HUES6 (cell line): ENCODE measurements at regions not wholly inside any gene's neighbourhood (a gene's known extent, or its start where the extent isn't known, plus 50 kb on each side); places are given as distances from the start of the nearest gene placed in this dataset.

ENCODE experiments used
- H3K27ac ChIP-seq: 2 replicates; pipeline ENCODE4 v1.7.0; 2013; ENCODE audit warnings: low read depth, mild to moderate bottlenecking, low read length, inconsistent platforms
- H3K27me3 ChIP-seq: 2 replicates; pipeline ENCODE4 v1.6.1; 2013; ENCODE audit warnings: low read length; ENCODE audit not compliant: control insufficient read depth, insufficient read depth
- H3K36me3 ChIP-seq: 2 replicates; pipeline ENCODE4 v1.6.1; 2013; ENCODE audit warnings: low read length; ENCODE audit not compliant: control insufficient read depth, insufficient read depth
- H3K4me1 ChIP-seq: 2 replicates; pipeline ENCODE4 v1.6.1; 2013; ENCODE audit warnings: low read length; ENCODE audit not compliant: control insufficient read depth, insufficient read depth
- H3K4me3 ChIP-seq: 2 replicates; pipeline ENCODE4 v1.5.1; 2013; ENCODE audit warnings: low read depth, low read length
- H3K9ac ChIP-seq: one replicate; pipeline ENCODE4 v1.6.1; 2013; ENCODE audit warnings: mild to moderate bottlenecking, low read length
- H3K9me3 ChIP-seq: 2 replicates; pipeline ENCODE4 v1.6.1; 2013; ENCODE audit warnings: low read depth, low read length; ENCODE audit not compliant: control insufficient read depth, insufficient read depth

DNA sequence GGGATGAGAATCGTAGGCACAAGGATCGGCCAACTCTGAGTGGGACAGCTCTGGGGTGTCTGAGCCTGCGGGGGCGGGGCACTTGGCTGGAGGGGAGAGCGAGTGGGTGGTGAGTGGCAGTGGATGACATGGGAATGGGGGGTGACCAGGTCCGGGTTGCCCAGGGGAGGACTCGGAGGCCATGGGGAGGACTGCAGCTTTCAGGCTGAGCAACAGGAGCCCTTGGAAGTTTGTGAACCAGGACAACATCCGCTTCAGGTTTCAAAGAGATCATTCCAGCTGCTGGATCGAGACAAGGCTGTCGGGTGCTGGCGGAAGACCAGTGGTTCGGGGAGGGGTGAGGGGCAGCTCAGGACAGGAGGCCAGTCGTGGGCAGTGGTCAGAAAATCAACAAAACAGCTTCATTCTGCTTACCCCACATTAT lies 124.4 kb upstream of the IRF2BP2 start:
- no peaks in the 10 kb centered on the region for H3K27me3 ChIP-seq
- H3K9me3 ChIP-seq = no peaks in the 10 kb centered on the region
- no peaks in the 10 kb centered on the region for H3K36me3 ChIP-seq
- H3K4me1 ChIP-seq = peaks cover 9% of the 10 kb centered on the region; the same call in 1 of the 2 replicates
- no peak overlapping the region for H3K4me3 ChIP-seq
- no peak overlapping the region for H3K9ac ChIP-seq
- H3K27ac ChIP-seq = no peak overlapping the region

DNA sequence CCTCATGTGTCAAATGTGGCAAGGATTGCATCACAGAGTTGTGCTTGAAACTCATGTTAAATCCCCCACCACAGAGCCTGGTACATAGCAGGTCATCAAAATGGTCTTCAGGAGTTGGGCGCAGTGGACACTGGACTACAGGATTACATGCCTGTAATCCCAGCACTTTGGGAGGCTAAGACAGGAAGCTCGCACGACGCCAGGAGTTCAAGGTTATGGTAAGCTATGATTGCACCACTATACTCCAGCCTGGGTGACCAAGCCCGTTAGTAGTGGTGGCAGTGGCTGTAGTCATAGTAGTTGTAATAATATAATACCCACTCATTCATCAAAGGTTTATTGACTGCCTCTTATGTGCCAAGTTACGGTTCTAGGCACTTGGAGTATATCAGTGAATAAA lies 123.4 kb upstream of the IRF2BP2 start:
- Histone ChIP-seq H3K4me3 (no peak overlapping the region), H3K36me3 (no peaks in the 10 kb centered on the region), H3K27me3 (no peaks in the 10 kb centered on the region), H3K27ac (no peak overlapping the region), H3K9ac (no peak overlapping the region), H3K9me3 (no peaks in the 10 kb centered on the region), H3K4me1 (peaks cover 9% of the 10 kb centered on the region; the same call in 1 of the 2 replicates)

DNA sequence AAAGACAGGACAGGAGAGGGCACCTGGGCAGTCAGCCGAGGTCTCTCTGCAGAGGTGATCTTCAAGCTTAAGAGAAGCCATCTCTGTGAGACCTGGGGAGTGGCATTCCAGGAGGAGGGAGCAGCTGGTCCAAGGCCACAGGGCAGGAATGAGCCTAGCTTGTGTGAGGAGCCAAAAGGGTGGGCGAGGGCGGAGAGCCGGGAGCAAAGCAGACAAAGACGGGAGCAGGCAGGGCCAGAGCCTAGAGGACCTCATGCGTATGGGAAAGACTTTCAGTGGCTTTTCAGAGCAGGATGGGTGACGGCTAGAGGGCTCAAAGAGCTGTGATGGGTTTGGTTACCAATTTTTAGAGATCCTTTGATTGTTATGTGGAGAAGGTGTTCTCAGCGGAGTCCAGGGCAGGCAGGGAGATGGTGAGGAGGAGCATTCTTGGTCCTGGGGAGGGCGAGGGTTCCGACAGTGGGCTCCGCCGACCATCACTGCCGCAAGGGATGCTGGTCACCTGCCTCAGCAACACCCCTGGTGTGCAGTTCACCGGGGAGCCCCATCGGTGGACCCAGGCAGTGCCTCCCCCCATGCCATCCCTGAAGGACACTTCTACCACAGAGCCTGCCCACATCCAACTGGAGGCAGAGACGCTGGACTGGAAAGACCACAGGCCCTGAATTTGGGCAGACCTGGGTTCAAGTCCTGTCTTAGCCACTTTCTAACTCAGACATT lies 122.9 kb upstream of the IRF2BP2 start:
- Histone ChIP-seq H3K27ac (no peak overlapping the region), H3K4me1 (peaks cover 4% of the 10 kb centered on the region; the same call in 1 of the 2 replicates), H3K9me3 (no peaks in the 10 kb centered on the region), H3K36me3 (no peaks in the 10 kb centered on the region), H3K9ac (no peak overlapping the region), H3K4me3 (no peak overlapping the region), H3K27me3 (no peaks in the 10 kb centered on the region)

DNA sequence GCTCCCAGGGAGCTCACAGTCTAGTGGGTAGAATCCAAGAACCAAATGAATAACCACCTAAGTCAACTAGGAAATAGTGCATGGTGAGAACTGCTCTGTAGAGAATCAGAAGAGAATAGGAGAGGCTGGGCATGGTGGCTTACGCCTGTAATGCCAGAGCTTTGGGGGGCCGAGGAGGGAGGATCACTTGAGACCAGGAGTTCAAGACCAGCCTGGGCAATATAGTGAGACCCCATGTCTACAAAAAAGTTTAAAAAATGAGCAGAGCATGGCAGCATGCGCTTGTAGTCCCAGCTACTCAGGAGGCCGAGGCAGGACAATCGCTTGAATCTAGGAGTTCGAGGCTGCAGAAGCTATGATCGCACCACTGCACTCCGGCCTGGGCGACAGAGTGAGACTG lies 122.3 kb upstream of the IRF2BP2 start:
- Histone ChIP-seq H3K9ac (no peak overlapping the region), H3K4me3 (no peak overlapping the region), H3K4me1 (peaks cover 8% of the 10 kb centered on the region), H3K27me3 (no peaks in the 10 kb centered on the region), H3K27ac (no peak overlapping the region), H3K36me3 (no peaks in the 10 kb centered on the region), H3K9me3 (no peaks in the 10 kb centered on the region)

DNA sequence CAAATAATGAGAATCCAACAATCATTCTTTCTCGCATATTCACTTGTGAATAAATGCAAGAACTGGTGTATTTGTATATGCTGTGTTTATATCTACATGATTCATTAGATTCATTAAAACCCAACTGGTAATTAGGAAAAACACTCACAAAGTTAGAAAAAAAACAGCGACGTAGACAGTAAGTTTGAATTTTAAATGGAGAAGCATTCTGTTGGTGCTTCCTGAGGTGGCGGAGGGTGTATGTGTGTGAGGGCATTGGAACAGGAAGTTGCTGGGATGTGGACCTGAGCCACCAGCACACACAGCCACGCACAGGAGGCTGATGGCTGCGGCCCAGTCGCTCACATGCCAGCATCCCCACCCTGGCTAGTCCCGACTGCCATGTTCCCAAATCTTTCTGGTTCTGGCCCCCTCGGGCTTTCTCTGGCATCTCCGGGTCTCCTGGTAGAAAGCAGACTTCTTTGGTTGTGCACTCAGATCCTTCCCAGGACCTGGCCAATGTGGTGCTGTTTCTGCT lies 121.6 kb upstream of the IRF2BP2 start:
- H3K27me3 ChIP-seq = no peaks in the 10 kb centered on the region
- no peak overlapping the region for H3K4me3 ChIP-seq
- H3K9ac ChIP-seq = no peak overlapping the region
- H3K36me3 ChIP-seq = no peaks in the 10 kb centered on the region
- H3K4me1 ChIP-seq = peaks cover 14% of the 10 kb centered on the region
- no peaks in the 10 kb centered on the region for H3K9me3 ChIP-seq
- no peak overlapping the region for H3K27ac ChIP-seq

DNA sequence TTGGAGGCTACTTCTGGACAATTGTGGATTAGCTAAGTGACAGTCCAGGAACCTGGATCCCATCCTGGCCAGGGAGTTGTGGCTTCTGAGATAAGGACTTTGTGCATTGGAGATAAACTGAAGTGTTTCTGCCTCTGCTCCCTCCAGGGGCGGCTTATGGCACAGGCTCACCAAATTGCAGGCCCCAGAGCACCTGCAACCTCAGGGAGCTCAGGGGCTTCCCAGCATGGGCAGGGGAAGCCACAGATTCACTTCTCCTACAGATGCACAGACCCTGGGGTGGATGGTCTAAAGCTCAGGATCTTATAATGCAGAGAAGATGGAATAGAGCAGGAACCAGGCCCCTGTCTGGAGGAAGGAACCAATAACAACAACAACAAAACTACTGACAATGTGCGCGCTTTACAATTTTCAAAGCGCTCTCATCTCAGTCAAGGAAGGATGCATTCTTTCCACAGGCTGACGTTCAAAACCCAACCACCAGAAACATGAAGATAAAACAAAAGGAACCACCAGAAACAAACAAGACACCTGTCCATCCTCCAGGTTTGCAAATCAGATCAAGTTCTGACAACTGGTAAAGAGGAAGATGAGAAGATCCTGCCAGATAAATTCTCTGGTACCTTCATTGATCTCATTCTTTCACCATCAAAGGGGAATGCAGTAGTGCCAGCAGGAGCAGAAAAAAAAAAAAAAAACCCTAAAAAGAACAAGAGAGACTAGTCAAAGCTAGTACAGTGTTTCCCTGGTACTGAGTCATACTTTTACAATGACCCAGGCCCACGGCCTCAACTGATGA lies 121.0 kb upstream of the IRF2BP2 start:
- Histone ChIP-seq H3K36me3 (no peaks in the 10 kb centered on the region), H3K4me3 (no peak overlapping the region), H3K4me1 (peaks cover 21% of the 10 kb centered on the region), H3K27ac (no peak overlapping the region), H3K27me3 (no peaks in the 10 kb centered on the region), H3K9me3 (no peaks in the 10 kb centered on the region), H3K9ac (no peak overlapping the region)

DNA sequence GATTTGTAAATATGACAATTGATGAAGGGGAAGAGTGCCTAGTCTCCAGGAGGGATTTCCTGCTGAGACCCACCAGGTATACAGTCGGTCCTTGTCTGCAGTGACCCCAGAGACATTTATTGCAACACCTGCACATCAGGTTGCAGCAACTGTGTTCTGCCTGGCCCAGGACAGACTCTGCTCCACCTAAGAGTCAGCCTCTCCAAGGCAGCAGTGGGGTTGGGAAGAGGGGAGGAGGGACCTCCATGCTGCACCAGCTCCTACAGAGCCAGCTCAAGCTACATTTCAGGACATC lies 120.4 kb upstream of the IRF2BP2 start:
- H3K27me3 ChIP-seq = no peaks in the 10 kb centered on the region
- no peaks in the 10 kb centered on the region for H3K36me3 ChIP-seq
- H3K27ac ChIP-seq = no peak overlapping the region
- no peak overlapping the region for H3K9ac ChIP-seq
- H3K4me1 ChIP-seq = peaks cover 27% of the 10 kb centered on the region
- H3K9me3 ChIP-seq = no peaks in the 10 kb centered on the region
- no peak overlapping the region for H3K4me3 ChIP-seq

DNA sequence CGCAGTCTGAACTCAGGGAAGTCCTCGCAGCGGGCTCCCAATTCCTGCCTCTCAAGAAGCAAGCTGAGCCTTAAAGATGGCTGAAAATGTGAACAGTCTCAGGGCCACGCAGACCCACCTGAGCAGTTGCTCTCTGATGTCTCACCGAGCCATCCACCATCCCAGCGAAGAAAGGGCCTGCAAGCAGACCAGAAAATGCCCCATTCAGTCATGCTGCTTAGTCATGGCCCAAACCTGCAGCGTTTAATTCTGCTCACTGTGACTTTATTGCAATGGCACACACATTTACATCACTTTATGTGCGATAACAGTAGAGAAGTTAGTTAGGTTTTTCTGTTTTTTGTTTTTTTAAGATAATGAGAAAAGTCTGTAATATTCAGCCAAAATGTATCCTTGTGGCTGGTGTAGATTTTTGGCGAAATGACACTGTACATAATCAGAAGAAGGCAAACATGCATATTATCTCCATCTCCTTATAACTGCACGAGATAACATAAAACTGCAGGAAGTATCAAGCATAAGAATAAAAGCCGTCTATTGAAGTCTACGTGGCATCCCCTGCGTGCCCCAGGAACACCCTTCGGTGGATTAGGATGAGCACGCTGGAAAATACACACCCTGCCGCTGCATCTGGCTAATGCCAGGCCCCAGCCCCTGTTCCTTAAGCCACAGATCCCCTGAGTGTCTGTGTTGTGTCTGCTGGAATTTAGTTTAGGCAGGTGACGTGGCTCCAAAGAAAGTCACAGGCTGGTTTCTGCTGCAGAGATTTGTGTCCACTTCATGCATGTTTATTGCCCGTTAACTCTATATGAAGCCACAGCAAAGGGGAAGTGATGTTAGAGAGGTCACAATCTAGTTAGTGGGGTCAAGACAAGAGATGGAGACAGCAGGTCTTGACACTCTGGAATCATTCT lies 119.8 kb upstream of the IRF2BP2 start:
- H3K9ac ChIP-seq = no peak overlapping the region
- no peaks in the 10 kb centered on the region for H3K36me3 ChIP-seq
- peaks cover 33% of the 10 kb centered on the region for H3K4me1 ChIP-seq
- no peak overlapping the region for H3K27ac ChIP-seq
- H3K4me3 ChIP-seq = no peak overlapping the region
- H3K27me3 ChIP-seq = no peaks in the 10 kb centered on the region
- no peaks in the 10 kb centered on the region for H3K9me3 ChIP-seq

DNA sequence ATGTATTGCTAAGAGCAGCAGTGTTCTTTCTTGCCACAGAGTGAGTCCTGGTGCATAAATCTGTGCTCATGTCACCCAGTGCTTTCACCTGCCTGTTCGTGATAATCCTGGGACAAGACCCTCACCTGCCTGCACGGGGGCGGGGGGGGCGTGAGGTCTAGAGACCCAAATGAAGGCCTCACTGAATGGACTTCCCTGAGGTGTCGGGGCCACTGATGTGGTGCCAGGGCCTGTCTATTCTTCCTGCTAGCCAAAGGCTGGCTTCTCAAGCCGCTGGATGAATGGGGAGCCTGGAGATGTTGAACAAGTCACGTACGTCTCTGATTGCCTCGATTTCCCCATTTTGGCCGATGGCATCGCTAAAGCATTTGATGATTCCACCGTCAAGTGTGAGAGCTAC lies 118.8 kb upstream of the IRF2BP2 start:
- Histone ChIP-seq H3K4me1 (peaks cover 41% of the 10 kb centered on the region), H3K9ac (no peak overlapping the region), H3K36me3 (no peaks in the 10 kb centered on the region), H3K4me3 (no peak overlapping the region), H3K27me3 (no peaks in the 10 kb centered on the region), H3K27ac (no peak overlapping the region), H3K9me3 (no peaks in the 10 kb centered on the region)

DNA sequence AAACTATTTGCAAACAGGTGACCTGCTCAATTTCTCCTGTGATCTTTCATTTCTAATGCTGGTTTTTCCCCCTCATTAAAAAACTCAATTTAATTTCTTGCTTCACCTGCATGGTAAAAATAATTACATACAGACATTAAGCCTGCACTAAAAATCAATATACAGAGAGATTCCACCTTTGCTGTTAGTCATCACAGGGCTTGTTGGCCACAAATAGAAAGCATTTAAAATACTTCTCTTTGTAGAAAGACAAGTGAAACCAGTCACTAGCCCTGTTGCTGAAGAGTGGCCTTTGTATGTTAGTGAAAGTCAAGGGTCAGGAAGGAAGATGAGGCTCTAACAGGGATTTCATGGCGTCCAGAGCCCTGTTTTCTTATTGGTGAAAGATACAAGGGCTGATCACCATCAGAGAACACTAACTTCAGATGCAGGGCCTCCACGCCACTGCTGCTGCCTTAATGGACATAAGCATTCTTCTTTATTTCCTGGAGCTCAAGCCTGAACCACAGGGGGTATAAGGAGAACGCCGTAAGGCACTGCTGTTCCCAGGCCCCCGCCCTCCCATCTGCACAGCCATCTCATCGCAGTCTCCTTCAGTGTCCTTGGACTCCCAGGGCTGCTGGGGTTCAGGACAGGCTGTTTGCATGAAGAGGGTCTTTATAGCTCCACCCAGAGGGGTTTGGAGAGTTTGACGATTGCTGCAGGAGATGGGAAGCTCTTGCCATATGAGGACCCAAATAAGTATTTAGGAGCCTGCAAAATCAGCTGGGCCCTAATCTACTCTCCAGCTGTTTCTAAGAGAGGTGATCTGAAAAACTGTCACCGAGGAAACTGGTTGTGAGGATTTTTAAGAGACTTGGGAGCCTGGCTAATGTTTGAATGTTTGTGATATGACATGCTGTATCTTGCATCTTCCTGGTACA lies 117.3 kb upstream of the IRF2BP2 start:
- H3K27ac ChIP-seq = no peak overlapping the region
- no peaks in the 10 kb centered on the region for H3K9me3 ChIP-seq
- H3K36me3 ChIP-seq = no peaks in the 10 kb centered on the region
- H3K27me3 ChIP-seq = no peaks in the 10 kb centered on the region
- H3K9ac ChIP-seq = no peak overlapping the region
- H3K4me3 ChIP-seq = no peak overlapping the region
- H3K4me1 ChIP-seq = peaks cover 56% of the 10 kb centered on the region
